NCI-H748 treated with DMSO at 0.1 percent for 48 hours (cell line): ENCODE measurements at regions not wholly inside any gene's neighbourhood (a gene's known extent, or its start where the extent isn't known, plus 50 kb on each side); places are given as distances from the start of the nearest gene placed in this dataset.

Source experiments
- DNase-seq: peaks from one replicate; lab custom pipeline; 2025; lab: John Stamatoyannopoulos, UW

GRCh38 chr18:60134806-60135205, 235.0 kb downstream of the PMAIP1 start:
- no peak for DNase-seq

GRCh38 chr18:60130284-60130683, 230.5 kb downstream of the PMAIP1 start:
- no peak for DNase-seq

GRCh38 chr18:60123031-60123430, 223.2 kb downstream of the PMAIP1 start:
- DNase-seq = no peak

- DNase-seq = no peak
Measured at GRCh38 chr18:60122339-60122738, 222.5 kb downstream of the PMAIP1 start.

- DNase-seq = peak; percentile 64
Measured at GRCh38 chr18:60120231-60120750, 220.5 kb downstream of the PMAIP1 start.

- no peak for DNase-seq
Measured at GRCh38 chr18:60117321-60117720, 217.5 kb downstream of the PMAIP1 start.

- DNase-seq = no peak
Measured at GRCh38 chr18:60113396-60113795, 213.6 kb downstream of the PMAIP1 start.

GRCh38 chr18:60112369-60112768, 212.6 kb downstream of the PMAIP1 start:
- DNase-seq = no peak

- DNase-seq = no peak
Measured at GRCh38 chr18:60111525-60111924, 211.7 kb downstream of the PMAIP1 start.

- no peak for DNase-seq
Measured at GRCh38 chr18:60110836-60111235, 211.0 kb downstream of the PMAIP1 start.

- DNase-seq = no peak
Measured at GRCh38 chr18:60100778-60101177, 201.0 kb downstream of the PMAIP1 start.

GRCh38 chr18:60099709-60100108, 199.9 kb downstream of the PMAIP1 start:
- DNase-seq = no peak

GRCh38 chr18:60096428-60096827, 196.6 kb downstream of the PMAIP1 start:
- no peak for DNase-seq

- no peak for DNase-seq
Measured at GRCh38 chr18:60092073-60092472, 192.3 kb downstream of the PMAIP1 start.

- DNase-seq = peak; percentile 26
Measured at GRCh38 chr18:60090170-60090569, 190.4 kb downstream of the PMAIP1 start.

- no peak for DNase-seq
Measured at GRCh38 chr18:60082790-60083189, 183.0 kb downstream of the PMAIP1 start.

GRCh38 chr18:60082282-60082681, 182.5 kb downstream of the PMAIP1 start:
- DNase-seq = no peak

GRCh38 chr18:60075477-60075876, 175.7 kb downstream of the PMAIP1 start:
- no peak for DNase-seq

GRCh38 chr18:60070631-60071030, 170.8 kb downstream of the PMAIP1 start:
- DNase-seq = no peak

GRCh38 chr18:60069145-60069544, 169.3 kb downstream of the PMAIP1 start:
- DNase-seq = no peak

GRCh38 chr18:60067426-60068210, 167.8 kb downstream of the PMAIP1 start:
- no peak for DNase-seq

GRCh38 chr18:60066219-60066975, 166.6 kb downstream of the PMAIP1 start:
- no peak for DNase-seq

- DNase-seq = no peak
Measured at GRCh38 chr18:60064271-60064670, 164.5 kb downstream of the PMAIP1 start.
